Gastrocnemius medialis (tissue), 4 donors: ENCODE measurements at regions not wholly inside any gene's neighbourhood (a gene's known extent, or its start where the extent isn't known, plus 50 kb on each side); places are given as distances from the start of the nearest gene placed in this dataset.

Experiments
- CTCF ChIP-seq, 5 experiments: fragments of 450-650 bp in 3 of 5; fragments of 200-600 bp in 2 of 5; sonication (generic) in 2 of 5; IDR thresholded peaks in 4 of 5; conservative IDR thresholded peaks in 1 of 5; 1 replicate in 4 of 5; 2 replicates in 1 of 5; pipeline ENCODE4 v1.5.1; 2016 to 2019; ENCODE audit warnings: antibody characterized with exemption in 5 of 5, mild to moderate bottlenecking in 3 of 5, moderate library complexity in 3 of 5
- POLR2A ChIP-seq, 2 donors: fragments of 450-650 bp; IDR thresholded peaks; one replicate each; pipeline ENCODE4 v1.6.1; 2017; ENCODE audit warnings: antibody characterized with exemption in 2 of 2, mild to moderate bottlenecking in 2 of 2, moderate library complexity in 2 of 2

GRCh38 chr2:221893501-221893900 is 321.4 kb upstream of the EPHA4 start:
- TF ChIP-seq CTCF (IDR thresholded peaks at IDR 0.05 in 4 of 5, conservative IDR thresholded peaks at IDR 0.05 in 1 of 5) = no peak
- TF ChIP-seq POLR2A (IDR thresholded peaks at IDR 0.05) = no peak
